Heart right ventricle (tissue), 16 donors: ENCODE measurements at regions not wholly inside any gene's neighbourhood (a gene's known extent, or its start where the extent isn't known, plus 50 kb on each side); places are given as distances from the start of the nearest gene placed in this dataset.

ENCODE experiments used
- ATAC-seq, 8 donors: fragments of 200-7000 bp; cut with Tn5 transposase; one replicate each; pipeline ENCODE4 v1.9.1; 2020; ENCODE audit warnings: mild to moderate bottlenecking in 8 of 8, moderate library complexity in 8 of 8, moderate number of reproducible peaks in 1 of 8
- DNase-seq, 2 donors: peaks; one replicate each; pipeline ENCODE4 v3.0.0-alpha.2; 2020
- H3K27ac ChIP-seq, 10 donors: fragments of 200-600 bp; sonication (generic) in 2 of 10; one replicate each; pipeline versions ENCODE4 v1.5.0 to v1.8.0; 2020 to 2022; ENCODE audit warnings: mild to moderate bottlenecking in 3 of 10
- H3K27me3 ChIP-seq, 7 donors: fragments of 200-600 bp; one replicate each; pipeline ENCODE4 v1.8.0; 2021 to 2022; ENCODE audit warnings: mild to moderate bottlenecking in 2 of 7
- H3K36me3 ChIP-seq, 9 donors: fragments of 200-600 bp; sonication (generic) in 1 of 9; one replicate each; pipeline versions ENCODE4 v1.5.0 to v1.8.0; 2020 to 2022; ENCODE audit warnings: mild to moderate bottlenecking in 2 of 9
- H3K4me1 ChIP-seq, 9 donors: fragments of 200-600 bp; sonication (generic) in 1 of 9; one replicate each; pipeline versions ENCODE4 v1.5.0 to v1.8.0; 2020 to 2022; ENCODE audit warnings: mild to moderate bottlenecking in 4 of 9
- H3K4me3 ChIP-seq, 10 donors: fragments of 200-600 bp; sonication (generic) in 2 of 10; one replicate each; pipeline versions ENCODE4 v1.5.0 to v1.8.0; 2020 to 2022; ENCODE audit warnings: mild to moderate bottlenecking in 7 of 10, moderate library complexity in 2 of 10
- H3K9me3 ChIP-seq, 11 donors: fragments of 200-600 bp in 10 of 11; sonication (generic) in 2 of 11; one replicate each; pipeline versions ENCODE4 v1.5.0 to v1.8.0; 2013 to 2022; ENCODE audit warnings: mild to moderate bottlenecking in 2 of 11, control low read depth in 1 of 11, moderate library complexity in 1 of 11
- WGBS, 2 donors: extraction: QIAGEN DNeasy Blood & Tissue Kit; methylation state at CpG; one replicate each; pipeline ENCODE4 v1.1.7; 2013; ENCODE audit warnings: inconsistent platforms in 1 of 2; 5-methylcytosine and 5-hydroxymethylcytosine counted together
- intact Hi-C, 10 donors: fragments of 100-400 bp; cut with DNase I; formaldehyde crosslinking; loops; one replicate each; pipeline versions ENCODE4 v1.11.1 to v1.14.2; 2022
- TF ChIP-seq, protein P1 (sequence below), 9 donors: fragments of 200-600 bp; sonication (generic) in 2 of 9; IDR thresholded peaks; one replicate each; pipeline versions ENCODE4 v1.5.0 to v1.8.0; 2021 to 2022; ENCODE audit warnings: antibody characterized with exemption in 9 of 9, mild to moderate bottlenecking in 5 of 9, moderate library complexity in 1 of 9
- donor health status: Arrhythmogenic right ventricular cardiomyopathy.
- donor health status: ischemic (EF 13 %, LVEDD 7.1; RV severe dilation, severe dysfunction).
- donor health status: healthy with polysubstance abuse.
- donor health status: DM: no; HTN: yes; CAD: no.
- donor health status: DM: no; HTN: no; CAD: no.
- donor health status: ischemic (EF 25% LVEDD 6.9; RV normal size, moderate dysfunction).
- donor health status: ischemic (EF 25% LVEDD 5.7; RV mildly dilated, moderate dysfunction).
- donor health status: healthy.
- donor health status: DM: yes; HTN: yes; CAD: no.
- donor health status: Ischemic cardiomyopathy.
- donor health status: ischemic (EF 35%, LVEDD 5.7; RV mildly dilated, moderate dysfunction).
- donor health status: nonischemic (EF 11% LVEDD 7.7; RV severe dilation, severe dysfunction).
- donor health status: DM: yes; HTN: yes; CAD: no.
- donor health status: PGD.
- donor health status: ischemic (EF 29% LVEDD 5.4; RV normal size, mild dysfunction).
- donor health status: nonischemic (EF 23%, LVEDD 6.1; RV moderate dilation, normal function).

DNA sequence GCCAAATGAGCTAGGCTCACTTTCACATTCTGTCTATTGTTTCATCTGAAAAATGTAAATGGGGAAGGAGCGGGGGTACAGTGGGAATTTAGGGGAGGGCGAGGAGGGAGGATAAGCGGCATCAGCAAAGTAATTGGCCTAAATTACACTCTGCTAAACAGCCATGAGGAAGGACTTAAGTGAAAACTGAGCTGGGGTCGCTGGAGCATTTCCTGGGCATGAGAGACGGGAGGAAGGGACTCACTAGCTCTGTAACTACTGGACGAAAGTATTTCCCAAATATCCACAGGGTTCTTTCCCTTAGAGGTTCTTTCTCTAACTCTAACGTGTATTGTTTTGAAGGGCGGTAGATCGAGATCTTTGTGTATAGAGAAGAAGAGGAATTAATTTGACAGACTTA lies 418.0 kb downstream of the SOX2 start:
- intact Hi-C loops, result no loop called here
- WGBS, 2 donors, result 66 to 72% methylated on average over 9 of the region's 9 CpGs

DNA sequence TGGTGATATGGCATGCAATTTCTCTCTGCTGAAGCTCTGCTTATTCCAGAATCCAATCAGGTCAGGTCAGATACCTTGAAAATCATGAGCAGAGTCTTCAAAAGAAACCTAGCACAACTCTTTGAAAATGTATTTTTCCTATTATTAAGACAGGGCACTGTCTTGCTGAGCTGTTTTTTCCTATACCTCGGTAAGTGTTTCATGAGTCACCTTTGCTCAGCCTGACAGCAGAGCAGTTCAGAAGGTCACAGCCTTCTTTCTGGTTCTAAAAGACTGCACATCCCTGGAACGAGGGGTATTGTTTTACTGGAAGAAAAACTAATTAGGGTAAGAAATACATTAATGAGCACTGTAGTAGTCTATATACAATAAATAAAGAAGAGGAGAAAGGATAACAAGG lies 422.0 kb downstream of the SOX2 start:
- Histone ChIP-seq H3K36me3 (no peaks in the 10 kb centered on the region), H3K4me3 (no peak overlapping the region), H3K27me3 (peaks cover 0 to 11% (median 0%) of the 10 kb centered on the region in 7 donors), H3K9me3 (no peaks in the 10 kb centered on the region), H3K27ac (no peak overlapping the region), H3K4me1 (no peaks in the 10 kb centered on the region)
- DNase-seq (no peak), ATAC-seq (no peak)
- TF ChIP-seq, protein P1, sequence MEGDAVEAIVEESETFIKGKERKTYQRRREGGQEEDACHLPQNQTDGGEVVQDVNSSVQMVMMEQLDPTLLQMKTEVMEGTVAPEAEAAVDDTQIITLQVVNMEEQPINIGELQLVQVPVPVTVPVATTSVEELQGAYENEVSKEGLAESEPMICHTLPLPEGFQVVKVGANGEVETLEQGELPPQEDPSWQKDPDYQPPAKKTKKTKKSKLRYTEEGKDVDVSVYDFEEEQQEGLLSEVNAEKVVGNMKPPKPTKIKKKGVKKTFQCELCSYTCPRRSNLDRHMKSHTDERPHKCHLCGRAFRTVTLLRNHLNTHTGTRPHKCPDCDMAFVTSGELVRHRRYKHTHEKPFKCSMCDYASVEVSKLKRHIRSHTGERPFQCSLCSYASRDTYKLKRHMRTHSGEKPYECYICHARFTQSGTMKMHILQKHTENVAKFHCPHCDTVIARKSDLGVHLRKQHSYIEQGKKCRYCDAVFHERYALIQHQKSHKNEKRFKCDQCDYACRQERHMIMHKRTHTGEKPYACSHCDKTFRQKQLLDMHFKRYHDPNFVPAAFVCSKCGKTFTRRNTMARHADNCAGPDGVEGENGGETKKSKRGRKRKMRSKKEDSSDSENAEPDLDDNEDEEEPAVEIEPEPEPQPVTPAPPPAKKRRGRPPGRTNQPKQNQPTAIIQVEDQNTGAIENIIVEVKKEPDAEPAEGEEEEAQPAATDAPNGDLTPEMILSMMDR (IDR thresholded peaks at IDR 0.05), result no peak
- WGBS, 2 donors, result 55 to 58% methylated on average over 2 of the region's 2 CpGs
- intact Hi-C loops, result no loop called here

More for the DNA sequence above, 418.0 kb downstream of the SOX2 start:
- peaks cover 0 to 10% (median 0%) of the 10 kb centered on the region in 7 donors for H3K27me3 ChIP-seq
- TF ChIP-seq, protein P1 (IDR thresholded peaks at IDR 0.05), result no peak
- no peaks in the 10 kb centered on the region for H3K36me3 ChIP-seq
- no peak overlapping the region for H3K4me3 ChIP-seq
- ATAC-seq (no peak), DNase-seq (no peak)
- H3K9me3 ChIP-seq, result no peaks in the 10 kb centered on the region
- no peaks in the 10 kb centered on the region for H3K4me1 ChIP-seq
- H3K27ac ChIP-seq, result no peak overlapping the region

DNA sequence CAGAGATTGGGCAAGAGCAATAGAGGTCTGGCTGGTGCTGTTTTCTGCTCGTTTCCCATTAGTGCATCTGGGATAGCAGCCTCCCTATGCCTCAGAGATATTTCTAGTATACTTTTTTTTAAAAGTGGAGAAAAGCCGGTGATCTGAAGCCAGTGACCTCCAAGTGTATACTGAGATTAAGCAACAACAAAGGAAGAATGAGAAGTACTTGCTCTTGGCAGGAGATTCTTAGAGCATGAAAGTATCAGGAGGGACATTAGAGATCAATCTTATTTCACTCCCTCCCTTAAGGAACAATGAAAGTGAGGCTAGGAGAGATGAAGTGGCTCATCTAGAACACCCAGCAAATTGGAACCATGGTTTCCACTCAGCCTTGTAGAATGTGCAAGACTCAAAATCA lies 423.3 kb downstream of the SOX2 start:
- no peak overlapping the region for H3K27ac ChIP-seq
- no peaks in the 10 kb centered on the region for H3K9me3 ChIP-seq
- DNase-seq, result no peak
- H3K36me3 ChIP-seq, result no peaks in the 10 kb centered on the region
- peaks cover 0 to 8% (median 0%) of the 10 kb centered on the region in 7 donors for H3K27me3 ChIP-seq
- H3K4me3 ChIP-seq, result no peak overlapping the region
- 57 to 68% methylated on average over 2 of the region's 2 CpGs for WGBS, 2 donors
- ATAC-seq, result no peak
- TF ChIP-seq, protein P1 (IDR thresholded peaks at IDR 0.05), result no peak
- intact Hi-C loops, result no loop called here
- H3K4me1 ChIP-seq, result no peaks in the 10 kb centered on the region

DNA sequence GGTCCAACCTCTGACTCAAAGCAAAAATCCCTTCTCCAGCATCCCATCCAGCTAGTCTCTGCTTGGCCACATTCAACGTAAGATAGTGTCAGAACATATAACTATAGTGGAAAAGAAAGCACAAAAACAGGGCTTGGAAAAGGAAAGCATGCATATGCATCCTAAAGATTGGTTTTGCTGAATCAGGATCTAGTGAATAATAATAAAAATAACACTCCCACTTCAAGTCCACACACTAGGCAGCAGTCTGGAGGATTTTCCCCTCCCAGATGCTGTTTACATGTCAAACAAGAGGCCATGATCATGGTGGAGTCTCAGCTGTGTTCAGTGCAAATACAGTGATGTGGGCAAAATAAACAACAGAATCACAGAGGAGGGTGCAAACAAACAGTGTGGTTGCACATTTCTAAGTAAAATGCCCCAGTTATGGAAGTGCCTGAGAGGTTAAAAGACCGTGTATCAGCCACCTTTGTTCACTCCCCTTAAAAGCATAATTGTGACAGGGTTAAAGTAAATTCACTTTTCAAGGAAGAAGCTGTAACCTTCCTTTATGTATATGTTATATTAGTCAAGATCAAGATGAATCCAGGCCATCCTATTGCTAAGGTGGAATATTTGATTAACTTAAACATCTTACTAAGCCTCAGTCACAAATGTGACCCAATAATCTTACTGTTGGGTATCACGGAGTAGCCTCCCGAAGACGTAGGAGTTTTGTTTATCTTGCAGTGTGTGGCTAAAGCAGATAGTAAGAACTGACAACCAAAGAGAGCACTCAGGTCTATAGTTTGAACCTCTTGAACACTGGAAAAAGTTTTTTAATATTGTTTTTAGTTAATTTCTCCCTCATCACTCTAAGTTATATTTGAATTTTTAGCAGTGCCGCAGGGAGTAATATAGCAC lies 424.5 kb downstream of the SOX2 start:
- DNase-seq (no peak), ATAC-seq (no peak)
- Histone ChIP-seq H3K27ac (no peak overlapping the region), H3K9me3 (no peaks in the 10 kb centered on the region), H3K36me3 (no peaks in the 10 kb centered on the region), H3K4me1 (no peaks in the 10 kb centered on the region), H3K27me3 (peaks cover 0 to 8% (median 0%) of the 10 kb centered on the region in 7 donors), H3K4me3 (no peak overlapping the region)
- intact Hi-C loops, result no loop called here
- TF ChIP-seq, protein P1 (IDR thresholded peaks at IDR 0.05), result no peak
- WGBS, 2 donors, result 48 to 49% methylated on average over 6 of the region's 6 CpGs
